ENCODE measurements at regions not wholly inside any gene's neighbourhood (a gene's known extent, or its start where the extent isn't known, plus 50 kb on each side); places are given as distances from the start of the nearest gene placed in this dataset.

DNA sequence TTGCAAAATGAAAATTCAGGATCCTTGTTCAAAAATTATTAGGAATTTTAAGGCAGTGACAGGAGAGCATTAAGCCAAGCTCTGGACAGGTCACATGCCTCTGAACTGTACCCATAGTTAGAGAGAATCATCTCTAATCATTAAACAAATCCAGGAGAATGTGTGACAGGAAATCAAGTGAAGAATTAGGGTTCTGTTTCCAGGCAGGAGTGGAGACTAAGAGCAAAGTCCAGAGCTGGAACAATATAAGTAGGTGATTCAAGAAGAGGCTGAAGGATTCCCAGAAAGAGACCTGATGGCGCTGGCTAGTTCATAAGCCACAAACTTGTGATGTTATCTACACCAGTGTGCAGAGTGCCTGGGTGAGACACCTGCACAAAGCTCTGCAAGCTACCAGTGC, 104.6 kb upstream of the PRKG2 start:
- Histone ChIP-seq H3K27ac (peak overlapping the region; percentile 84), H3K4me2 (no peak overlapping the region)
- WGBS (ENCODE audit: low lambda C conversion rate, missing lambda C conversion rate), result 75% methylated on average over 1 of the region's 1 CpG

DNA sequence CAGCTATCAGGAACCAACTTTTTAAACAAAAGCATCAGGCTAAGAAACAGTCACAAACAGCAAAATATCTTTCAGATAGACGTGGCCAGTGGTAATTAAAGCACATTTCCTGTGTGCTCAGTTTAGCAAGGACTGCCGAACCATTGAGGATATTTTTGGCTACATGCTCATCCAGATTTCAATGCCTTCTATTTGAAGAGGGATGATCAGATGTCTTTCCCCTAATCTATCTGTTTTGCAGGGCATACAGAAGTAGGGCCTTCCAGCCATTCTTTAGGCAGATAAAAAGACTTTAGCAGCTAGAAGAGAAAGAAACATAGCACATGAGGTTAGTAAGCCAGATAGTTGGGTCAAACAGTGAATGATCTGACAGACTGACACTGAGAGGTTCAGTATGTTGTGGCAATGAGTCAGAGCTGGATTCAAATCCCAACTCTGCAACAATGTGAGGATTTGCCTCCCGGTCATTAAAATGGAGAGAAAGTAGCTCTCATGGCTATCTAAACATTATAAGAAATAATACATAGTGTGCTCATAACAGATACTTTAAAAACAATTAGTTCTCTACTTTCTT, 100.0 kb upstream of the PRKG2 start:
- H3K4me2 ChIP-seq, result peak overlapping the region; percentile 27

More for the DNA sequence above, 104.6 kb upstream of the PRKG2 start:
- H3K27me3 ChIP-seq, result no peaks in the 10 kb centered on the region
- DNase-seq (ENCODE audit: low spot score), result peak; percentile 34
- H2AFZ ChIP-seq, result no peak overlapping the region
- no peaks in the 10 kb centered on the region for H3K9me3 ChIP-seq (ENCODE audit: low read depth)
- no peaks in the 10 kb centered on the region for H3K36me3 ChIP-seq (replicated peaks; ENCODE audit: insufficient read depth, low read depth)
- H3K79me2 ChIP-seq, result no peaks in the 10 kb centered on the region
- no peak overlapping the region for H3K4me3 ChIP-seq
- no peaks in the 10 kb centered on the region for H3K9me2 ChIP-seq (replicated peaks; ENCODE audit: insufficient read depth)
- peaks cover 24% of the 10 kb centered on the region for H3K4me1 ChIP-seq (ENCODE audit: insufficient read depth)
- H4K20me1 ChIP-seq (ENCODE audit: insufficient read depth, poor library complexity, severe bottlenecking), result no peaks in the 10 kb centered on the region
- TF ChIP-seq, protein P1, sequence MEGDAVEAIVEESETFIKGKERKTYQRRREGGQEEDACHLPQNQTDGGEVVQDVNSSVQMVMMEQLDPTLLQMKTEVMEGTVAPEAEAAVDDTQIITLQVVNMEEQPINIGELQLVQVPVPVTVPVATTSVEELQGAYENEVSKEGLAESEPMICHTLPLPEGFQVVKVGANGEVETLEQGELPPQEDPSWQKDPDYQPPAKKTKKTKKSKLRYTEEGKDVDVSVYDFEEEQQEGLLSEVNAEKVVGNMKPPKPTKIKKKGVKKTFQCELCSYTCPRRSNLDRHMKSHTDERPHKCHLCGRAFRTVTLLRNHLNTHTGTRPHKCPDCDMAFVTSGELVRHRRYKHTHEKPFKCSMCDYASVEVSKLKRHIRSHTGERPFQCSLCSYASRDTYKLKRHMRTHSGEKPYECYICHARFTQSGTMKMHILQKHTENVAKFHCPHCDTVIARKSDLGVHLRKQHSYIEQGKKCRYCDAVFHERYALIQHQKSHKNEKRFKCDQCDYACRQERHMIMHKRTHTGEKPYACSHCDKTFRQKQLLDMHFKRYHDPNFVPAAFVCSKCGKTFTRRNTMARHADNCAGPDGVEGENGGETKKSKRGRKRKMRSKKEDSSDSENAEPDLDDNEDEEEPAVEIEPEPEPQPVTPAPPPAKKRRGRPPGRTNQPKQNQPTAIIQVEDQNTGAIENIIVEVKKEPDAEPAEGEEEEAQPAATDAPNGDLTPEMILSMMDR (IDR thresholded peaks at IDR 0.05; ENCODE audit: poor library complexity), result no peak
- TF ChIP-seq EZH2 (IDR thresholded peaks at IDR 0.05; ENCODE audit: borderline replicate concordance) (no peak), EZH2phosphoT487 (IDR thresholded peaks at IDR 0.05; ENCODE audit: low read depth, severe bottlenecking, unreplicated experiment) (no peak)

DNA sequence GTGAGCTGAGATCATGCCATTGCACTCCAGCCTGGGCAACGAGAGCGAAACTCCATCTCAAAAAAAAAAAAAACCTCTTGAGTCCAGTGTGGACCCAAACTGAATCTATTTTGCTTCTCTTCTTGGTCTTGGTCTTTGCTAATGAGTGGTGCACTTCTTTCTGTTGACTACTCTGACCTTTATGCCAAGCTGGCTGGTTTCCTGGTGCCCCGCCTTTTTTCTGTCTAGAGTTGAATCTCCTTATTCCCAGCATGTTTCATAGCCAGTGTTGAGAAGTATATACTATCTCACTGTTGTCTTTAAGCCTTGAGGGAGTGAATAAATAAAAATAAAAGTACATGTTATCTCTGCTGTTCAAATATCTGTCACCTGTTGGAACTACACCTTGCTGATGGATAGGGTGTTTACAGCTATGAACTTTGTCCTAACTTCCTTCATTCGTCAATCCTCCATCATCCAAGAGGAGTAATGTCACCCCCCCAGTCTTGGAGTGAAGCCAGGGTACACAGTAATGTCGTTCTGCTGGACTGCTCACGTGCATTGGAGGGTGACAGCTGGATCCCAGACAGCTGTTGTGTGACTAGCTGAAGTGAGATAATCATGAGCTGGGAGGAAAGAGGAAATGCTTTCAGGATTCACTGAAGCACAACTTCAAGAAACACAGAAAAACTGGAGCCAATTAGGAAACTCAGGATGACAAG, 99.3 kb upstream of the PRKG2 start:
- Histone ChIP-seq H3K9me2 (replicated peaks; ENCODE audit: insufficient read depth) (no peaks in the 10 kb centered on the region), H3K9me3 (ENCODE audit: low read depth) (no peaks in the 10 kb centered on the region), H3K4me2 (peak overlapping the region; percentile 27), H2AFZ (no peak overlapping the region), H4K20me1 (ENCODE audit: insufficient read depth, poor library complexity, severe bottlenecking) (no peaks in the 10 kb centered on the region), H3K27me3 (no peaks in the 10 kb centered on the region), H3K4me1 (ENCODE audit: insufficient read depth) (peaks cover 22% of the 10 kb centered on the region), H3K4me3 (no peak overlapping the region), H3K27ac (peak overlapping the region; percentile 93), H3K79me2 (no peaks in the 10 kb centered on the region), H3K36me3 (replicated peaks; ENCODE audit: insufficient read depth, low read depth) (no peaks in the 10 kb centered on the region)
- 56% methylated on average over 6 of the region's 6 CpGs for WGBS (ENCODE audit: low lambda C conversion rate, missing lambda C conversion rate)
- peak; percentile 93 for DNase-seq (ENCODE audit: low spot score)
- TF ChIP-seq EZH2 (IDR thresholded peaks at IDR 0.05; ENCODE audit: borderline replicate concordance) (no peak), EZH2phosphoT487 (IDR thresholded peaks at IDR 0.05; ENCODE audit: low read depth, severe bottlenecking, unreplicated experiment) (no peak)
- TF ChIP-seq, protein P1 (IDR thresholded peaks at IDR 0.05; ENCODE audit: poor library complexity), result no peak

More for the DNA sequence above, 100.0 kb upstream of the PRKG2 start:
- Histone ChIP-seq H3K27ac (peak overlapping the region; percentile 93), H3K27me3 (no peaks in the 10 kb centered on the region), H2AFZ (no peak overlapping the region), H3K36me3 (replicated peaks; ENCODE audit: insufficient read depth, low read depth) (no peaks in the 10 kb centered on the region), H3K9me2 (replicated peaks; ENCODE audit: insufficient read depth) (no peaks in the 10 kb centered on the region), H3K79me2 (no peaks in the 10 kb centered on the region), H3K9me3 (ENCODE audit: low read depth) (no peaks in the 10 kb centered on the region), H3K4me1 (ENCODE audit: insufficient read depth) (peaks cover 26% of the 10 kb centered on the region), H3K4me3 (no peak overlapping the region), H4K20me1 (ENCODE audit: insufficient read depth, poor library complexity, severe bottlenecking) (no peaks in the 10 kb centered on the region)
- TF ChIP-seq EZH2phosphoT487 (IDR thresholded peaks at IDR 0.05; ENCODE audit: low read depth, severe bottlenecking, unreplicated experiment) (no peak), EZH2 (IDR thresholded peaks at IDR 0.05; ENCODE audit: borderline replicate concordance) (no peak)
- TF ChIP-seq, protein P1 (IDR thresholded peaks at IDR 0.05; ENCODE audit: poor library complexity), result no peak
- 38% methylated on average over 3 of the region's 3 CpGs for WGBS (ENCODE audit: low lambda C conversion rate, missing lambda C conversion rate)
- DNase-seq (ENCODE audit: low spot score), result no peak
